ENCODE measurements at regions not wholly inside any gene's neighbourhood (a gene's known extent, or its start where the extent isn't known, plus 50 kb on each side); places are given as distances from the start of the nearest gene placed in this dataset.

GRCh38 chr12:4210183-4210582, 63.4 kb upstream of the CCND2 start:
- FAIRE-seq (no peak), DNase-seq (ENCODE audit: low read depth, low spot score) (no peak)
- CTCF ChIA-PET, result interaction anchor here (0.8 kb wide), 1 partner anchor 67 kb away, joined by 3 read pairs; no protein-coding TSS in a partner anchor
- Histone ChIP-seq H3K9ac (replicated peaks; ENCODE audit: extremely low read depth, insufficient read depth, low read length) (no peak overlapping the region), H3K27me3 (ENCODE audit: control insufficient read depth in 2 of 2, insufficient read depth in 2 of 2, low read length in 2 of 2) (no peaks in the 10 kb centered on the region), H3K4me2 (ENCODE audit: insufficient read depth, low read length) (no peak overlapping the region), H3K27ac (ENCODE audit: insufficient read depth, low read depth, low read length) (no peak overlapping the region), H3K36me3 (ENCODE audit: control insufficient read depth in 2 of 2, extremely low read depth in 1 of 2, insufficient read depth in 2 of 2, low read length in 2 of 2) (no peaks in the 10 kb centered on the region), H3K4me1 (ENCODE audit: control insufficient read depth, extremely low read depth, insufficient read depth, low read length) (no peaks in the 10 kb centered on the region), H2AFZ (ENCODE audit: low read depth, low read length) (no peak overlapping the region), H3K79me2 (ENCODE audit: control insufficient read depth, insufficient read depth, low read length) (no peaks in the 10 kb centered on the region), H4K20me1 (replicated peaks; ENCODE audit: control insufficient read depth, extremely low read depth, insufficient read depth, low read length) (no peaks in the 10 kb centered on the region), H3K9me1 (replicated peaks; ENCODE audit: control insufficient read depth, extremely low read depth, insufficient read depth, low read length) (no peaks in the 10 kb centered on the region), H3K9me3 (replicated peaks; ENCODE audit: control insufficient read depth, insufficient read depth, low read length) (no peaks in the 10 kb centered on the region), H3K4me3 (replicated peaks in 1 of 3; ENCODE audit: insufficient read depth in 1 of 3, low read depth in 1 of 3, low read length in 3 of 3) (no peak overlapping the region)
- dilution Hi-C loops (cut with MboI; ENCODE audit: extremely low pct_ligation_motif_present, low sequenced_read_pairs) (no loop called here), intact Hi-C loops (cut with micrococcal nuclease) (no loop called here)
- POLR2A ChIA-PET, result no interaction called here
- TF ChIP-seq CTCF (IDR thresholded peaks at IDR 0.05; ENCODE audit: extremely low read depth in 1 of 2, insufficient read depth in 1 of 2, low read depth in 1 of 2, low read length in 2 of 2) (no peak), MYC (IDR thresholded peaks at IDR 0.05; ENCODE audit: low read depth, low read length) (no peak), EZH2 (IDR thresholded peaks at IDR 0.05; ENCODE audit: borderline replicate concordance, low read depth, low read length, severe bottlenecking) (no peak), POLR2A (IDR thresholded peaks at IDR 0.05; ENCODE audit: low read depth, low read length) (no peak), FOS (IDR thresholded peaks at IDR 0.05; ENCODE audit: borderline replicate concordance, insufficient read depth, low read length) (no peak), GATA2 (IDR thresholded peaks at IDR 0.05; ENCODE audit: insufficient read depth, insufficient read length, low read depth, low read length) (no peak), MAX (IDR thresholded peaks at IDR 0.05; ENCODE audit: insufficient read depth, insufficient read length) (no peak)
- BruUV-seq (replicated peaks), result no TSS peak

Data from endothelial cell of umbilical vein (primary cell).